HL-60 (cell line): ENCODE measurements at regions not wholly inside any gene's neighbourhood (a gene's known extent, or its start where the extent isn't known, plus 50 kb on each side); places are given as distances from the start of the nearest gene placed in this dataset.

ENCODE experiments used
- GABPA ChIP-seq: IDR thresholded peaks from 2 replicates; pipeline ENCODE4 v1.6.1; 2012; ENCODE audit warnings: low read depth
- POLR2AphosphoS5 ChIP-seq: IDR thresholded peaks from 2 replicates; pipeline ENCODE4 v1.6.1; 2012; ENCODE audit warnings: low read depth
- SPI1 ChIP-seq: IDR thresholded peaks from 2 replicates; pipeline ENCODE4 v1.6.1; 2012; ENCODE audit warnings: low read depth, mild to moderate bottlenecking, borderline replicate concordance
- TF ChIP-seq, protein P1 (sequence below): IDR thresholded peaks from one replicate; pipeline ENCODE4 v1.5.1; 2011; ENCODE audit warnings: low read length, control low read depth, inconsistent platforms; ENCODE audit not compliant: insufficient read depth

DNA sequence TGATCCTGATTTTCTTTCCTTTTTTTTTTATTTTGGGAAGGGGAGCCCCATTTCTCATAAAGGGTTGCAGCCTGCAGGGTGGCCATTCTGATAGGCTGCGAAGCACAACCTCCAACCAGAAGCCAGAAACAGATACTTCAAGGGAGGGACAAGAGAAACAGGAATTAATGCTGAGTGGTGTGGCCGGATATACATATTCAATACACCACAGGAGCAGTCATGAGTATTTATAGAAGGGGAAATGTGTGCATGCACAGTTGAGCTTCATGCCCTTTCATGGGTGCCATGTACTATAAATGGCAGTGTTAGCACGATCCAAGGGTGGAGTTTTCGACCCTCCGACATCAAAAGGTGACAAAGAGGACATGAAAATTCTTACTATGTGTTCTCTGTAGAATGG, 320.8 kb downstream of the CBLN1 start:
- TF ChIP-seq, protein P1, sequence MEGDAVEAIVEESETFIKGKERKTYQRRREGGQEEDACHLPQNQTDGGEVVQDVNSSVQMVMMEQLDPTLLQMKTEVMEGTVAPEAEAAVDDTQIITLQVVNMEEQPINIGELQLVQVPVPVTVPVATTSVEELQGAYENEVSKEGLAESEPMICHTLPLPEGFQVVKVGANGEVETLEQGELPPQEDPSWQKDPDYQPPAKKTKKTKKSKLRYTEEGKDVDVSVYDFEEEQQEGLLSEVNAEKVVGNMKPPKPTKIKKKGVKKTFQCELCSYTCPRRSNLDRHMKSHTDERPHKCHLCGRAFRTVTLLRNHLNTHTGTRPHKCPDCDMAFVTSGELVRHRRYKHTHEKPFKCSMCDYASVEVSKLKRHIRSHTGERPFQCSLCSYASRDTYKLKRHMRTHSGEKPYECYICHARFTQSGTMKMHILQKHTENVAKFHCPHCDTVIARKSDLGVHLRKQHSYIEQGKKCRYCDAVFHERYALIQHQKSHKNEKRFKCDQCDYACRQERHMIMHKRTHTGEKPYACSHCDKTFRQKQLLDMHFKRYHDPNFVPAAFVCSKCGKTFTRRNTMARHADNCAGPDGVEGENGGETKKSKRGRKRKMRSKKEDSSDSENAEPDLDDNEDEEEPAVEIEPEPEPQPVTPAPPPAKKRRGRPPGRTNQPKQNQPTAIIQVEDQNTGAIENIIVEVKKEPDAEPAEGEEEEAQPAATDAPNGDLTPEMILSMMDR = no peak
- TF ChIP-seq GABPA (no peak), SPI1 (no peak), POLR2AphosphoS5 (no peak)
